Peyer's patch (tissue), 4 donors: ENCODE measurements at regions not wholly inside any gene's neighbourhood (a gene's known extent, or its start where the extent isn't known, plus 50 kb on each side); places are given as distances from the start of the nearest gene placed in this dataset.

Experiments used
- DNase-seq, 3 donors: peaks; one replicate each; pipeline ENCODE4 v3.0.0-alpha.2; 2017 to 2019
- H3K27ac ChIP-seq, 4 donors: fragments of 200-600 bp; sonication (generic); one replicate each; pipeline ENCODE4 v1.5.1; 2016 to 2019
- H3K27me3 ChIP-seq, 2 donors: fragments of 200-600 bp; sonication (generic); one replicate each; pipeline ENCODE4 v1.5.1; 2019
- H3K36me3 ChIP-seq, 3 donors: fragments of 200-600 bp; sonication (generic); one replicate each; pipeline ENCODE4 v1.5.1; 2016 to 2019
- H3K4me1 ChIP-seq, 4 donors: fragments of 200-600 bp; sonication (generic); one replicate each; pipeline ENCODE4 v1.5.1; 2016 to 2019
- H3K4me3 ChIP-seq, 4 donors: fragments of 200-600 bp; sonication (generic); 1 replicate in 3 of 4; 2 replicates in 1 of 4; pipeline ENCODE4 v1.5.1; 2016 to 2019; ENCODE audit warnings: mild to moderate bottlenecking in 1 of 4
- H3K9me3 ChIP-seq, 4 donors: fragments of 200-600 bp; sonication (generic); one replicate each; pipeline ENCODE4 v1.5.1; 2016 to 2019; ENCODE audit warnings: mild to moderate bottlenecking in 1 of 4
- POLR2A ChIP-seq, 2 donors: fragments of 450-650 bp; IDR thresholded peaks; one replicate each; pipeline ENCODE4 v1.5.1; 2017; ENCODE audit warnings: antibody characterized with exemption in 2 of 2, mild to moderate bottlenecking in 2 of 2, moderate library complexity in 2 of 2
- TF ChIP-seq, protein P1 (sequence below), 6 experiments: fragments of 450-650 bp in 4 of 6; fragments of 200-600 bp in 2 of 6; sonication (generic) in 1 of 6; IDR thresholded peaks; one replicate each; pipeline ENCODE4 v1.5.1; 2017 to 2019; ENCODE audit warnings: antibody characterized with exemption in 6 of 6, mild to moderate bottlenecking in 3 of 6, moderate library complexity in 1 of 6

DNA sequence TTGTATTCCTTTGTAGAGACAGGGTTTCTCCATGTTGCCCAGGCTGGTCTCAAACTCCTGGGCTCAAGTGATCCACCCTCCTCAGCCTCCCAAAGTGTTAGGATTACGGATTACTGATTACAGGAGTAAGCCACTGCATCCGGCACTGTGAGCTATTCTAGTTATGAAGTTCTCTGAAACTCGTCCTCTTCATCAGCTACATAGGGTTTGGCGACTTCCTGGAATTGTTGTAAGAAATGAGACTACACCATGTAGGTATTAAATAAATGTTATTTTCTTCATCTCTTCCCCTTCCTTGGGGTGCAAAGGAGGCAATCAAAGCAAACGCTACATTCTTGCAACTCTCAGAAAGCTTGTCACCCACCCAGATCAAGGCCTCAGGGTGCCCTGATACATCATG lies 131.2 kb upstream of the TIAM1 start:
- Histone ChIP-seq H3K4me1 (no peaks in the 10 kb centered on the region), H3K27me3 (no peaks in the 10 kb centered on the region), H3K27ac (no peak overlapping the region), H3K36me3 (no peaks in the 10 kb centered on the region), H3K4me3 (no peak overlapping the region), H3K9me3 (no peaks in the 10 kb centered on the region)
- TF ChIP-seq, protein P1, sequence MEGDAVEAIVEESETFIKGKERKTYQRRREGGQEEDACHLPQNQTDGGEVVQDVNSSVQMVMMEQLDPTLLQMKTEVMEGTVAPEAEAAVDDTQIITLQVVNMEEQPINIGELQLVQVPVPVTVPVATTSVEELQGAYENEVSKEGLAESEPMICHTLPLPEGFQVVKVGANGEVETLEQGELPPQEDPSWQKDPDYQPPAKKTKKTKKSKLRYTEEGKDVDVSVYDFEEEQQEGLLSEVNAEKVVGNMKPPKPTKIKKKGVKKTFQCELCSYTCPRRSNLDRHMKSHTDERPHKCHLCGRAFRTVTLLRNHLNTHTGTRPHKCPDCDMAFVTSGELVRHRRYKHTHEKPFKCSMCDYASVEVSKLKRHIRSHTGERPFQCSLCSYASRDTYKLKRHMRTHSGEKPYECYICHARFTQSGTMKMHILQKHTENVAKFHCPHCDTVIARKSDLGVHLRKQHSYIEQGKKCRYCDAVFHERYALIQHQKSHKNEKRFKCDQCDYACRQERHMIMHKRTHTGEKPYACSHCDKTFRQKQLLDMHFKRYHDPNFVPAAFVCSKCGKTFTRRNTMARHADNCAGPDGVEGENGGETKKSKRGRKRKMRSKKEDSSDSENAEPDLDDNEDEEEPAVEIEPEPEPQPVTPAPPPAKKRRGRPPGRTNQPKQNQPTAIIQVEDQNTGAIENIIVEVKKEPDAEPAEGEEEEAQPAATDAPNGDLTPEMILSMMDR (IDR thresholded peaks at IDR 0.05): no peak
- TF ChIP-seq POLR2A (IDR thresholded peaks at IDR 0.05): no peak
- DNase-seq: no peak

DNA sequence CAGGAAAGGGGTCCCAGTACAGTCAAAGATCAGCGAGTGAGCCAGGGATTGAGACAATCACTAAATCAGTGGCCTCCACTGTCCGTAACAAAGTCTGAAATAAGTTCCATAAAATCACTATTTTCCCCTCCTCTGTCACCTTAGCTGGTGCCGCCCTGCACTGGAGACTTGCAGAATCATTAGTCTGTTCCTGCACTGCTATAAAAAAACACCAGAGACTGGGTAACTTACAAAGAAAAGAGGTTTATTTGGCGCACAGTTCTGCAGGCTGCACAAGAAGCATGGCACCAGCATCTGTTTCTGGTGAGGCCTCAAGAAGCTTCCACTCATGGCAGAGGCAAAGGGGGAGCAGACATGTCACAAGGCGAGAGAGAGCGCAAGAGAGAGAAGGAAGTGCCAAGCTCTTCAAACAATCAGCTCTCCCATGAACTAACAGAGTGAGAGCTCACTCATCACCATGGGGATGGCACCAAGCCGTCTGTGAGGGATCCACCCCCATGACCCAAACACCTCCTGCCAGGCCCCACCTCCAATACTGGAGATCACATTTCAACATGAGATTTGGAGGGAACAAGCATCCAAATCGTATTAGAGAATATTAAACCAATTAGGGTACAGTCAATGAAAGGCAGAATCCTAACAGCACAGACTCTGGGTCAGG lies 129.8 kb upstream of the TIAM1 start:
- H3K9me3 ChIP-seq: no peaks in the 10 kb centered on the region
- no peak overlapping the region for H3K4me3 ChIP-seq
- no peaks in the 10 kb centered on the region for H3K36me3 ChIP-seq
- TF ChIP-seq, protein P1 (IDR thresholded peaks at IDR 0.05): no peak
- no peak for TF ChIP-seq POLR2A (IDR thresholded peaks at IDR 0.05)
- H3K4me1 ChIP-seq: no peaks in the 10 kb centered on the region
- no peak for DNase-seq
- no peak overlapping the region for H3K27ac ChIP-seq
- no peaks in the 10 kb centered on the region for H3K27me3 ChIP-seq

DNA sequence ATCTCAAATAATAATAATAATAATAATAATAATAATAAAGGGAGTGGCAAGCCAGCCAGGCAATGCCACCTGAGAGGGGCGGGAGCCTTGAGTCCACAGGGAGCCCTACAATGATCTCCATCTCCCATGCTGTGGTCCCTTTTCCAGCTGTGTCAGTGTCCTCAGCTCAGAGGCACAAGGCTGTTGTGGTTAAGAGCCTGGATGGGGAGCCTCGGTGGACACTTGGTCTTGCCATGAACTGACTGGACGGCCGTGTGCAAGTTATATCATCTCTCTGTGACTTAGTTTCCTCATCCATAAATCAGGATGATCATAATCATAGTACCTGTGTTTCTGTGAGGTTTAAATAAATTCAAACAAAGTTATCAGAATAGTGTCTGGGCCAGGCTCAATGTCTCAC lies 127.8 kb upstream of the TIAM1 start:
- Histone ChIP-seq H3K36me3 (no peaks in the 10 kb centered on the region), H3K27ac (no peak overlapping the region), H3K4me3 (no peak overlapping the region), H3K27me3 (no peaks in the 10 kb centered on the region), H3K9me3 (no peaks in the 10 kb centered on the region), H3K4me1 (no peaks in the 10 kb centered on the region)
- no peak for DNase-seq
- TF ChIP-seq POLR2A (IDR thresholded peaks at IDR 0.05): no peak
- TF ChIP-seq, protein P1 (IDR thresholded peaks at IDR 0.05): no peak

DNA sequence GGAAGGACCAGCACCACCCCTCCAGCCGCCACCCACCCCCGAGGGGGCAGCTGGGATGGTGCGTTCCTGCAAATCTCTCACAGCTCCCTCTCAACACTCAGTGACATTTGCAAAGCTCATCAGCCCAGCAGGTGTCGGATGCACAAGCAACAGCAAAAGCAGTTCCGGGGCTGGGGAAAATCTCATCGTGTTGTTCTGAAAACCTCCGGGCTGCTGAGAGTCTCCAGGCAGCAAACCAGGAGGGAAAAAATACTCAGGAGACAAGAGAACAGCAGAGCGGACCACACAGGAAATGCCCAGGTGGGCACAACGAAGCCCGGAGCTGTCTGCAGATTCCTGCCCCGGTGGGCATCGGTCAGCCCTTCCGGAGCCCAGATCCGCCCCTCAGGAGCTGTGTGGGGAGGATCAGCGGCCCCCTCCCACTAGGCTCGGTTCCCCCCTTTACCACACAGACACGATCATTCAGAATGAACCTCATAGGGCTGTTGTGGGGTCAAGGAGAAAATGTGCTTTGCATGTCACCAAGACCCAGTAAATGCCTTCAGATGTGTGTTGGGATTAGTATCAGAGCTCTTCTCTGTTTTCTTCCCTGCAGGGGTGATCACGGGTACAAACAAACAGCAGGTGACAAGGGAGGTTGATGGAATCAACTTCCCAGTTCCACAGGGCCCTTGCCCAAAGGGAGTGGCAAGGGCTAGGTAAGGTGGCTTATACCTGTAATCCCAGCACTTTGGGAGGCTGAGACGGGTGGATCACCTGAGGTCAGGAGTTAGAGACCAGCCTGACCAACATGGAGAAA lies 127.0 kb upstream of the TIAM1 start:
- TF ChIP-seq, protein P1 (IDR thresholded peaks at IDR 0.05): no peak
- TF ChIP-seq POLR2A (IDR thresholded peaks at IDR 0.05): no peak
- no peak overlapping the region for H3K27ac ChIP-seq
- H3K4me1 ChIP-seq: no peaks in the 10 kb centered on the region
- H3K4me3 ChIP-seq: no peak overlapping the region
- DNase-seq: no peak
- no peaks in the 10 kb centered on the region for H3K9me3 ChIP-seq
- no peaks in the 10 kb centered on the region for H3K36me3 ChIP-seq
- H3K27me3 ChIP-seq: no peaks in the 10 kb centered on the region

DNA sequence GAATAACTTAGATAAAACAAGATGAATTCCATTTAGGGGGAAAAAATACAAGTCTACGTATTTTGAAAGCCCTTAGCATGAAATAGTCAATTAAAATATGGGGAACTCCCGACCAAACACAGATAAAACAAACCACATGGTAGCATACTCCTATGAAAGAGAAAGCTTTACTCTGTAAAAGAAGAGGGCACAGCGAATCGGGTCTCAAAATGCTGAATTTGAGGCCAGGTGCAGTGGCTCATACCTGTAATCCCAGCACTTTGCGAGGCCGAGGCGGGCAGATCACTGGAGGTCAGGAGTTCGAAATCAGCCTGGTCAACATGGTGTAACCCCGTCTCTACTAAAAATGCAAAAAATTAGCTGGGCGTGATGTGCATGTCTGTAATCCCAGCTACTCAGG lies 116.9 kb upstream of the TIAM1 start:
- Histone ChIP-seq H3K27ac (no peak overlapping the region), H3K36me3 (no peaks in the 10 kb centered on the region), H3K9me3 (no peaks in the 10 kb centered on the region), H3K4me3 (no peak overlapping the region), H3K4me1 (no peaks in the 10 kb centered on the region), H3K27me3 (no peaks in the 10 kb centered on the region)
- TF ChIP-seq, protein P1 (IDR thresholded peaks at IDR 0.05): no peak
- TF ChIP-seq POLR2A (IDR thresholded peaks at IDR 0.05): no peak
- DNase-seq: no peak
